Panc1 (cell line): ENCODE measurements at regions not wholly inside any gene's neighbourhood (a gene's known extent, or its start where the extent isn't known, plus 50 kb on each side); places are given as distances from the start of the nearest gene placed in this dataset.

Source experiments
- POLR2AphosphoS5 ChIP-seq: IDR thresholded peaks from 2 replicates; pipeline ENCODE4 v1.6.1; 2012; ENCODE audit warnings: mild to moderate bottlenecking, low read depth, low read length, moderate library complexity
- TF ChIP-seq, protein P1 (sequence below): fragments of 450-650 bp; IDR thresholded peaks from 2 replicates; pipeline ENCODE4 v1.5.1; 2017; ENCODE audit warnings: mild to moderate bottlenecking
- TF ChIP-seq, protein P2 (sequence below), 2 experiments: IDR thresholded peaks; 2 replicates each; pipeline ENCODE4 v1.6.1; 2011 to 2012; ENCODE audit warnings: low read depth in 2 of 2, control low read depth in 1 of 2, low read length in 1 of 2, mild to moderate bottlenecking in 1 of 2, moderate library complexity in 1 of 2; ENCODE audit not compliant: insufficient read depth in 1 of 2

DNA sequence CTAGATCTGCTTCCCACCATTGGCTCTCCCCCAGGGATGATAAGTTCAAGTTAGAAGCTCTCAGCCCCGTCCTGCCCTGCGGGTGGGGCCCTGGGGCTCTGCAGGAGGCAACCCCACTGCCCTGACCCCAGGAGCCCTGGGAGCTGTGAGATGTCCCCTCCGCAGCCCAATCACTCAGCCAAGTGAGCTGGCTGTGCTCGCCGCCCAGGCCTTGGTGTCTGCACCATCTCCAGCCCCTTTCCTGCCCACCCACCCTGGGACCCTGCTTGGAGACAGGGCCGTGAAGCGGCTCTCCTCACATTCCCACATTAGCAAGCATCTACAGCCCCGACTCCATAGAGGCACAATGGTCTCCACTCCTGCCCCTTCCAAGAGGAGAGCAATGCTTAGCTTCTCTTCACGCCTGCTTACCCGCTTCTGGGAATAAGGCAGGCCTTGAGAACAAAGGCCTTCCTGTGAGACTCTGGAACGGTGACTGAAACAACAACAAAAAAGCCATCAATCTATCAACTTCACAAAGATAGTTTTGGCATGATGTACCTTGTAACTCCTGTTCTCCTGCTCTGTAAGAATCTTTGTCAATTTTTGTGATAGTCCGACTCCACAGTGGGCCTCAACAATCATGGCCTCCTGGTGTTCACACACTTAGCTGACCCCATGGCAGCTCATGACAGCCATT, 67.7 kb downstream of the FOXL3 start:
- TF ChIP-seq, protein P1, sequence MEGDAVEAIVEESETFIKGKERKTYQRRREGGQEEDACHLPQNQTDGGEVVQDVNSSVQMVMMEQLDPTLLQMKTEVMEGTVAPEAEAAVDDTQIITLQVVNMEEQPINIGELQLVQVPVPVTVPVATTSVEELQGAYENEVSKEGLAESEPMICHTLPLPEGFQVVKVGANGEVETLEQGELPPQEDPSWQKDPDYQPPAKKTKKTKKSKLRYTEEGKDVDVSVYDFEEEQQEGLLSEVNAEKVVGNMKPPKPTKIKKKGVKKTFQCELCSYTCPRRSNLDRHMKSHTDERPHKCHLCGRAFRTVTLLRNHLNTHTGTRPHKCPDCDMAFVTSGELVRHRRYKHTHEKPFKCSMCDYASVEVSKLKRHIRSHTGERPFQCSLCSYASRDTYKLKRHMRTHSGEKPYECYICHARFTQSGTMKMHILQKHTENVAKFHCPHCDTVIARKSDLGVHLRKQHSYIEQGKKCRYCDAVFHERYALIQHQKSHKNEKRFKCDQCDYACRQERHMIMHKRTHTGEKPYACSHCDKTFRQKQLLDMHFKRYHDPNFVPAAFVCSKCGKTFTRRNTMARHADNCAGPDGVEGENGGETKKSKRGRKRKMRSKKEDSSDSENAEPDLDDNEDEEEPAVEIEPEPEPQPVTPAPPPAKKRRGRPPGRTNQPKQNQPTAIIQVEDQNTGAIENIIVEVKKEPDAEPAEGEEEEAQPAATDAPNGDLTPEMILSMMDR: no peak
- no peak for TF ChIP-seq POLR2AphosphoS5
- TF ChIP-seq, protein P2, sequence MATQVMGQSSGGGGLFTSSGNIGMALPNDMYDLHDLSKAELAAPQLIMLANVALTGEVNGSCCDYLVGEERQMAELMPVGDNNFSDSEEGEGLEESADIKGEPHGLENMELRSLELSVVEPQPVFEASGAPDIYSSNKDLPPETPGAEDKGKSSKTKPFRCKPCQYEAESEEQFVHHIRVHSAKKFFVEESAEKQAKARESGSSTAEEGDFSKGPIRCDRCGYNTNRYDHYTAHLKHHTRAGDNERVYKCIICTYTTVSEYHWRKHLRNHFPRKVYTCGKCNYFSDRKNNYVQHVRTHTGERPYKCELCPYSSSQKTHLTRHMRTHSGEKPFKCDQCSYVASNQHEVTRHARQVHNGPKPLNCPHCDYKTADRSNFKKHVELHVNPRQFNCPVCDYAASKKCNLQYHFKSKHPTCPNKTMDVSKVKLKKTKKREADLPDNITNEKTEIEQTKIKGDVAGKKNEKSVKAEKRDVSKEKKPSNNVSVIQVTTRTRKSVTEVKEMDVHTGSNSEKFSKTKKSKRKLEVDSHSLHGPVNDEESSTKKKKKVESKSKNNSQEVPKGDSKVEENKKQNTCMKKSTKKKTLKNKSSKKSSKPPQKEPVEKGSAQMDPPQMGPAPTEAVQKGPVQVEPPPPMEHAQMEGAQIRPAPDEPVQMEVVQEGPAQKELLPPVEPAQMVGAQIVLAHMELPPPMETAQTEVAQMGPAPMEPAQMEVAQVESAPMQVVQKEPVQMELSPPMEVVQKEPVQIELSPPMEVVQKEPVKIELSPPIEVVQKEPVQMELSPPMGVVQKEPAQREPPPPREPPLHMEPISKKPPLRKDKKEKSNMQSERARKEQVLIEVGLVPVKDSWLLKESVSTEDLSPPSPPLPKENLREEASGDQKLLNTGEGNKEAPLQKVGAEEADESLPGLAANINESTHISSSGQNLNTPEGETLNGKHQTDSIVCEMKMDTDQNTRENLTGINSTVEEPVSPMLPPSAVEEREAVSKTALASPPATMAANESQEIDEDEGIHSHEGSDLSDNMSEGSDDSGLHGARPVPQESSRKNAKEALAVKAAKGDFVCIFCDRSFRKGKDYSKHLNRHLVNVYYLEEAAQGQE (IDR thresholded peaks at IDR 0.05; ENCODE audit: insufficient read depth in 1 of 2, low read depth in 2 of 2, low read length in 1 of 2): no peak
